Fibroblast of lung (primary cell): ENCODE measurements at regions not wholly inside any gene's neighbourhood (a gene's known extent, or its start where the extent isn't known, plus 50 kb on each side); places are given as distances from the start of the nearest gene placed in this dataset.

Source experiments
- CTCF ChIP-seq, 2 donors: IDR thresholded peaks in 1 of 2; conservative IDR thresholded peaks in 1 of 2; 1 replicate in 1 of 2; 2 replicates in 1 of 2; pipeline ENCODE4 v1.5.1; 2011 to 2012; ENCODE audit warnings: low read length in 2 of 2, control low read depth in 1 of 2, inconsistent platforms in 1 of 2, low read depth in 1 of 2, mild to moderate bottlenecking in 1 of 2
- EZH2 ChIP-seq: IDR thresholded peaks from 2 replicates; pipeline ENCODE4 v1.5.1; 2012; ENCODE audit warnings: low read length, control low read depth, mild to moderate bottlenecking; ENCODE audit errors: missing control alignments

- TF ChIP-seq CTCF (conservative IDR thresholded peaks at IDR 0.05 in 1 of 2, IDR thresholded peaks at IDR 0.05 in 1 of 2; ENCODE audit: low read depth in 1 of 2, low read length in 2 of 2), result peak; percentile 29 to 37
- no peak for TF ChIP-seq EZH2
These were observed 55.4 kb upstream of the CD28 start for GRCh38 chr2:203650860-203651613.
